H9 (cell line): ENCODE measurements at regions not wholly inside any gene's neighbourhood (a gene's known extent, or its start where the extent isn't known, plus 50 kb on each side); places are given as distances from the start of the nearest gene placed in this dataset.

Experiments
- DNase-seq: peaks from one replicate; pipeline ENCODE4 v3.0.0-alpha.2; 2017
- H2AFZ ChIP-seq: one replicate; pipeline ENCODE4 v1.6.1; 2013; ENCODE audit warnings: mild to moderate bottlenecking, low read length, control low read depth, moderate library complexity
- H2AK5ac ChIP-seq: 2 replicates; pipeline ENCODE4 v1.6.1; 2013; ENCODE audit warnings: low read length, control low read depth, mixed read lengths; ENCODE audit not compliant: insufficient read length
- H2BK120ac ChIP-seq: one replicate; pipeline ENCODE4 v1.6.1; 2013; ENCODE audit warnings: low read depth, mild to moderate bottlenecking, low read length, control low read depth, inconsistent platforms; ENCODE audit not compliant: poor library complexity, severe bottlenecking
- H2BK12ac ChIP-seq: 2 replicates; pipeline ENCODE4 v1.6.1; 2013; ENCODE audit warnings: low read length, control low read depth, mixed read lengths, low read depth; ENCODE audit not compliant: insufficient read length
- H2BK15ac ChIP-seq: 2 replicates; pipeline ENCODE4 v1.6.1; 2013; ENCODE audit warnings: low read depth, low read length, control low read depth
- H2BK20ac ChIP-seq: one replicate; pipeline ENCODE4 v1.6.1; 2013; ENCODE audit warnings: low read depth, mild to moderate bottlenecking, low read length, control low read depth, inconsistent platforms; ENCODE audit not compliant: poor library complexity, severe bottlenecking
- H2BK5ac ChIP-seq: 2 replicates; pipeline ENCODE4 v1.6.1; 2013; ENCODE audit warnings: low read length, control low read depth, mixed read lengths; ENCODE audit not compliant: insufficient read length
- H3K14ac ChIP-seq: 2 replicates; pipeline ENCODE4 v1.6.1; 2013; ENCODE audit warnings: low read length, control low read depth; ENCODE audit not compliant: insufficient read depth
- H3K18ac ChIP-seq: 2 replicates; pipeline ENCODE4 v1.6.1; 2013; ENCODE audit warnings: low read depth, mild to moderate bottlenecking, mixed read lengths, low read length, control low read depth; ENCODE audit not compliant: insufficient read length
- H3K23ac ChIP-seq: 2 replicates; pipeline ENCODE4 v1.6.1; 2013; ENCODE audit warnings: low read length, control low read depth, mixed read lengths, low read depth; ENCODE audit not compliant: insufficient read length
- H3K23me2 ChIP-seq: 2 replicates; pipeline ENCODE4 v1.6.1; 2013; ENCODE audit warnings: low read depth, mild to moderate bottlenecking, mixed read lengths, low read length, control low read depth; ENCODE audit not compliant: insufficient read length, poor library complexity, severe bottlenecking
- H3K27ac ChIP-seq: 2 replicates; pipeline ENCODE4 v1.5.1; 2013; ENCODE audit warnings: low read length, control low read depth, mixed read lengths, low read depth; ENCODE audit not compliant: insufficient read length
- H3K27me3 ChIP-seq: 2 replicates; pipeline ENCODE4 v1.6.1; 2013; ENCODE audit warnings: low read length, control low read depth, inconsistent platforms; ENCODE audit not compliant: insufficient read depth
- H3K4ac ChIP-seq: 2 replicates; pipeline ENCODE4 v1.6.1; 2013; ENCODE audit warnings: low read depth, mild to moderate bottlenecking, control low read depth, inconsistent platforms, low read length, moderate library complexity
- H3K4me1 ChIP-seq: 2 replicates; pipeline ENCODE4 v1.6.1; 2013; ENCODE audit warnings: low read length, control low read depth, inconsistent platforms; ENCODE audit not compliant: insufficient read depth
- H3K4me2 ChIP-seq: 2 replicates; pipeline ENCODE4 v1.6.1; 2013; ENCODE audit warnings: low read length, control low read depth, mixed read lengths; ENCODE audit not compliant: insufficient read length, insufficient read depth
- H3K56ac ChIP-seq: 2 replicates; pipeline ENCODE4 v1.6.1; 2013; ENCODE audit warnings: low read depth, mild to moderate bottlenecking, mixed read lengths, low read length, control low read depth; ENCODE audit not compliant: insufficient read length
- H3K79me1 ChIP-seq: 2 replicates; pipeline ENCODE4 v1.6.1; 2013; ENCODE audit warnings: low read depth, mild to moderate bottlenecking, moderate library complexity, low read length, control low read depth, inconsistent platforms; ENCODE audit not compliant: insufficient read depth, poor library complexity, severe bottlenecking
- H3K79me2 ChIP-seq: 2 replicates; pipeline ENCODE4 v1.6.1; 2013; ENCODE audit warnings: low read length, control low read depth, inconsistent platforms; ENCODE audit not compliant: insufficient read depth
- H3K9ac ChIP-seq: 2 replicates; pipeline ENCODE4 v1.6.1; 2013; ENCODE audit warnings: low read length, control low read depth, mixed read lengths; ENCODE audit not compliant: insufficient read length; ENCODE audit errors: extremely low read depth
- H3K9me3 ChIP-seq: one replicate; pipeline ENCODE4 v1.6.1; 2013; ENCODE audit warnings: low read depth, low read length, inconsistent platforms; ENCODE audit not compliant: control insufficient read depth
- H3T11ph ChIP-seq: one replicate; pipeline ENCODE4 v1.6.1; 2013; ENCODE audit warnings: mild to moderate bottlenecking, low read length, control low read depth, inconsistent platforms
- H4K20me1 ChIP-seq: one replicate; pipeline ENCODE4 v1.6.1; 2013; ENCODE audit not compliant: control insufficient read depth, insufficient read length, insufficient read depth
- H4K5ac ChIP-seq: 2 replicates; pipeline ENCODE4 v1.6.1; 2013; ENCODE audit warnings: low read depth, mild to moderate bottlenecking, mixed read lengths, low read length, control low read depth; ENCODE audit not compliant: insufficient read length
- H4K8ac ChIP-seq: replicated peaks from 2 replicates; pipeline ENCODE4 v1.6.1; 2013; ENCODE audit warnings: low read length, control low read depth, mixed read lengths, low read depth; ENCODE audit not compliant: insufficient read length
- H4K91ac ChIP-seq: 2 replicates; pipeline ENCODE4 v1.6.1; 2013; ENCODE audit warnings: low read depth, mild to moderate bottlenecking, moderate library complexity, mixed read lengths, low read length, control low read depth; ENCODE audit not compliant: insufficient read length
- H3K27ac Mint-ChIP-seq, 3 experiments: 2 replicates in 2 of 3; 3 replicates in 1 of 3; pipeline ENCODE4 v1.8.0; 2020 to 2021; ENCODE audit warnings: mixed read lengths in 3 of 3, mild to moderate bottlenecking in 1 of 3, moderate library complexity in 1 of 3
- H3K27me3 Mint-ChIP-seq: 2 replicates; pipeline ENCODE4 v1.8.0; 2021; ENCODE audit warnings: low read depth, mild to moderate bottlenecking, moderate library complexity, mixed read lengths
- H3K36me3 Mint-ChIP-seq, 3 experiments: 2 replicates in 2 of 3; 3 replicates in 1 of 3; pipeline ENCODE4 v1.8.0; 2020 to 2021; ENCODE audit warnings: low read depth in 3 of 3, mixed read lengths in 3 of 3; ENCODE audit not compliant: insufficient read depth in 1 of 3
- H3K4me1 Mint-ChIP-seq, 2 experiments: 2 replicates each; pipeline ENCODE4 v1.8.0; 2020; ENCODE audit warnings: mixed read lengths in 2 of 2
- H3K4me3 Mint-ChIP-seq, 2 experiments: 2 replicates in 1 of 2; 3 replicates in 1 of 2; pipeline ENCODE4 v1.8.0; 2020 to 2021; ENCODE audit warnings: mild to moderate bottlenecking in 2 of 2, mixed read lengths in 2 of 2, moderate library complexity in 1 of 2
- H3K9me3 Mint-ChIP-seq, 2 experiments: 2 replicates in 1 of 2; 3 replicates in 1 of 2; pipeline ENCODE4 v1.8.0; 2020; ENCODE audit warnings: mild to moderate bottlenecking in 2 of 2, mixed read lengths in 2 of 2, moderate library complexity in 1 of 2
- CTCF ChIP-seq: fragments of 200-600 bp; sonication (generic); conservative IDR thresholded peaks from 3 replicates; pipeline ENCODE4 v1.8.0; 2021; ENCODE audit warnings: antibody characterized with exemption, mild to moderate bottlenecking

DNA sequence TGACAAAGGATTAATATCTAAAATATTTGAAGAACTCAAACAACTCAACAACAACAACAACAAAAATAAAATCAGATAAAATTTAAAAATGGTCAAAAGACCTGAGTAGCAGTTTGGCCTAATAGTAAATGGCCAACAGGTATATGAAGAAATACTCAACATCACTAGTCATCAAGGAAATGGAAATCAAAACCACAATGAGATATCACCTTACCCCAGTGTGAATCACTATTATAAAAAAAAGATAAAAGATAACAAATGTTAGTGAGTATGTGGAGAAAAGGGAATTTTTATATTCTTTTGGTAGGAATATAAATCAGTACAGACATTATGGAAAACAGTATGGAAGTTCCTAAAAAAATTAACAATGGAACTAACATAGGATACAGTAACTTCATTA lies 247.9 kb upstream of the TRPC7 start:
- Histone ChIP-seq H3K79me1 (no peaks in the 10 kb centered on the region), H3K23ac (no peak overlapping the region), H3K9ac (no peak overlapping the region), H3K14ac (no peak overlapping the region), H2BK5ac (no peak overlapping the region), H2AFZ (no peak overlapping the region), H3K23me2 (no peaks in the 10 kb centered on the region), H3K9me3 (no peaks in the 10 kb centered on the region), H2BK120ac (no peak overlapping the region), H3K27ac (no peak overlapping the region), H3K4me2 (no peak overlapping the region), H3K56ac (no peak overlapping the region), H4K20me1 (no peaks in the 10 kb centered on the region), H3K18ac (no peak overlapping the region), H3K79me2 (no peaks in the 10 kb centered on the region), H3K4ac (no peak overlapping the region), H2AK5ac (no peak overlapping the region), H4K91ac (no peak overlapping the region), H2BK15ac (no peak overlapping the region), H3K27me3 (no peaks in the 10 kb centered on the region), H4K5ac (no peak overlapping the region), H4K8ac (no peak overlapping the region), H2BK12ac (no peak overlapping the region), H3K4me1 (no peaks in the 10 kb centered on the region), H2BK20ac (no peak overlapping the region), H3T11ph (no peak overlapping the region)
- no peaks in the 10 kb centered on the region for H3K4me1 Mint-ChIP-seq
- H3K27ac Mint-ChIP-seq: no peak overlapping the region
- no peak overlapping the region for H3K4me3 Mint-ChIP-seq
- H3K36me3 Mint-ChIP-seq: no peaks in the 10 kb centered on the region
- H3K9me3 Mint-ChIP-seq: no peaks in the 10 kb centered on the region
- DNase-seq: no peak
- no peak for TF ChIP-seq CTCF
- H3K27me3 Mint-ChIP-seq: no peaks in the 10 kb centered on the region
